ENCODE measurements at regions not wholly inside any gene's neighbourhood (a gene's known extent, or its start where the extent isn't known, plus 50 kb on each side); places are given as distances from the start of the nearest gene placed in this dataset.
"Not testable (repeated sequence)": the region's sequence is repeated elsewhere in the genome, so short reads cannot be mapped to it uniquely, and the experiment has no call there.

- DNase-seq = not testable (repeated sequence)
These were observed 142.2 kb upstream of the ZNF722 start for GRCh38 chr7:63856466-63856865.

- no peak for DNase-seq
These were observed 131.5 kb upstream of the ZNF722 start for GRCh38 chr7:63867127-63867526.

- DNase-seq = not testable (repeated sequence)
These were observed 124.4 kb upstream of the ZNF722 start for GRCh38 chr7:63874242-63874641.

GRCh38 chr7:63876707-63877322 lies 121.8 kb upstream of the ZNF722 start:
- no peak for DNase-seq

- DNase-seq = no peak
These were observed 111.6 kb upstream of the ZNF722 start for GRCh38 chr7:63887031-63887430.

- no peak for DNase-seq
These were observed 98.8 kb upstream of the ZNF722 start for GRCh38 chr7:63899691-63900393.

GRCh38 chr7:63900394-63901203 lies 98.0 kb upstream of the ZNF722 start:
- DNase-seq = peak; percentile 3

GRCh38 chr7:63901204-63901506 lies 97.5 kb upstream of the ZNF722 start:
- not testable (repeated sequence) for DNase-seq

GRCh38 chr7:63918986-63919385 lies 79.7 kb upstream of the ZNF722 start:
- no peak for DNase-seq

- DNase-seq = no peak
These were observed 73.4 kb upstream of the ZNF722 start for GRCh38 chr7:63925262-63925625.

- DNase-seq = peak; percentile 34
These were observed 72.8 kb upstream of the ZNF722 start for GRCh38 chr7:63925626-63926460.

- DNase-seq = no peak
These were observed 71.4 kb upstream of the ZNF722 start for GRCh38 chr7:63927261-63927660.

- no peak for DNase-seq
These were observed 67.5 kb upstream of the ZNF722 start for GRCh38 chr7:63931057-63931600.

- no peak for DNase-seq
These were observed 66.6 kb upstream of the ZNF722 start for GRCh38 chr7:63931985-63932577.

All from left kidney (tissue), 1 donor.